GM21723 (cell line): ENCODE measurements at regions not wholly inside any gene's neighbourhood (a gene's known extent, or its start where the extent isn't known, plus 50 kb on each side); places are given as distances from the start of the nearest gene placed in this dataset.
A peak's percentile ranks its signal among the peaks of the same experiment; 100 is the strongest.

Source experiments
- ATAC-seq: cut with Tn5 transposase; IDR thresholded peaks from one replicate; pipeline ENCODE4 v1.9.1; 2021; ENCODE audit warnings: mild to moderate bottlenecking, moderate library complexity; ENCODE audit not compliant: unreplicated experiment

- ATAC-seq: no peak
Measured at GRCh38 chr10:109529258-109529657, 394.1 kb downstream of the XPNPEP1 start.

DNA sequence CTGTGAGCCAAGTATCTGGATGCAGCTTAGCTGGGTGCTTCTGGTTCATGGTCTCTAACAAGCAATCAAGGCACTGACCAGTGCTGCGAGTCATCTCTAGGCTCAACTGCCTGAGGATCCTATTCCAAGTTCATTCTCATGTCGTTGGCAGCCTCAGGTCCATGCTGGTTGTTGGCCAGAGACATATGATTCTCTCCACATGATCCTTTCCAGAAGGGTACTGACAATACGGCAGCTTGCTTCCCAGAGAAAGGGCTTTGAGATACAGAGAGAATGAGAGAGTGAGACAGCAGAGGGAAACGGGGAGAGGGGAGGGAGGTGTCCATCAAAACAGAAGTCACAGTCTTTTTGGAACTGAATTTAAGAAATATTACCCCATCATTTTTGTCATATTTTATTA, 405.6 kb downstream of the XPNPEP1 start:
- ATAC-seq: no peak

- ATAC-seq: no peak
Measured at GRCh38 chr10:109504401-109504800, 418.9 kb downstream of the XPNPEP1 start.

DNA sequence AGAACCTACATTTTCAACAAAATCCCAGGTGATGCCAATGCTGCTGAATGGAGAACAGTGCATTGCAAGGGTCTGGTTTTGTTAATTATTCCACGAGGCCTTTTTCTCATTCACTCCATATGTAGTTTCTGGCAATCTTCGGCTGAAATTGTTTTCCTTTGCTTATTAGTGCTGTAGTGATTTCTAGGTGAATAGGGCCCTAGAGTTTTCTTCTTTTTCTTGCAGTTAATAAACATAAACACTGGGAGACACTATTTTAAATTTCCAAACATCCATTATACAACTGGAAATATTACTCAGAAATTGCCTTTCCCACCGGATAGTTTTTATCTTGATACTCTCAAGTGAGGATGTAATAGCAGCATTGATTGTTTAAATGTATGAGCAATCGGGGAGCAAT, 435.6 kb downstream of the XPNPEP1 start:
- ATAC-seq: no peak

DNA sequence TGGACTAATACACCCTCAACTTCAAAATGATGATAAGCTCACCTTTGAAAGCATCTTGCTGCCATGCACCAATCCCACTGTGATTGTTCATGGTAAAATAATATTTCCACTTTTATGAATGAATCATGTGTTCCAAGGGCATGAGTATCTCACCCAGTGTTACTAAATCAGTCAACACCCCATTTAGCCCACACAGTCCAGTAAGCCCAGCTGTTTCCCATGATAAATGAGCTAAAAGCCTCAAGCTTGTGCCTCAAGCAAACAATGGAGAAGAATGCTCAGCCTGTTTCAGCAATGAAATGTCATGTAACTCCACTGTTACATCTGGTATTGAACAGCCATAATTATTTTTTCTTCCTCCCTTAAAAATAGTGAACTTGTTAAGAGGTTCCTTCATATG, 442.5 kb downstream of the XPNPEP1 start:
- no peak for ATAC-seq

DNA sequence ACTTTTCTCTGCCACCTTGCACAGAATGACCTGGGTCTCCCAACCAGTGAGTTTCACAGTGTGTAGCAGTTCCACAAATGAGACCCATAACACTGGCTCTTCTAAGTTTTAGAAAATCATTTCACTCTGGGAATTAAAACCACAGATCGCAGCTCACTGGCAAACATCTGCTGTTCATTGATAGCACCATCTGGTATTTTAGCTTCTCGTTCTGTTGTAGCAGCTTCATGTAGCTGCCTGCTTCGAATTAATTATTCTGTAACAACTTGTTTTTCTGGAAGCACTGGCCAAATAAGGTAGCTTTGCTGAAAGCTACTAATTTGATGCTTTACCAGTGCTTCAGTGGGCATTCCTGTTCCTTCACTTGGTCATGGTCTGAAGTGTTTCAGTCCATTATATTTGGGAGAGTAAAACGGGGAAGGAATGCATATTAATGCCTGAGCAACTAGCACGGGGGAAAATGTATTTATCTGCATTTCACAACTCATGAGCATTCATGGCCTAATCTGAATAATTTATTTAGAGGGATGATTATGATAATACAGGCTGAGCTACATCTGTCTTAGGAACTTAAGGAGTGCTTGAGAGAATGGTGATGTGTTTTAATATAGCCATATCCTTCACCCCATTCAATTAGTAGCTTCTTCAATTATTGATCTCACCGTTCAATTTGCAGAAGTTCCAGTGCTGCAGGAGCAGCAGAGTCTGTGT, 447.4 kb downstream of the XPNPEP1 start:
- no peak for ATAC-seq

DNA sequence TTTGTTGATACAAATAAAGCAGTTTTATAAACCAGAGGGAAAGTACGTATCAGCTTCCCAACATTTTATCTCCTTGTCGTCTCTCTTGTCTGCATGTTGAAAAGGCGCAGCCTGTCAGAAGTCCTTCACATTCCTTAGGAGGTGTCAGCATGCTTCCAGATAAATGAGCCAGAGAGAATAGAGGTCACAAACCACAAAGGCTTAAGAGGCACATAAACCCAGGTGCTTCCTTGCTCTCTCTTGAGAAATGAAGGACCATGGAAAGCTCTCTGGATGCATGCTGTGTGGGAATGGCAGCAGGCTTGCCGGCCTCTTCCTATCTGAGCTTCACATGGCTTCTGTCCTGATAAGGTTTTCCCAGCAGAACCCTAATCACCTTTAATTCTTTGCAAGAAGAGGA, 448.5 kb downstream of the XPNPEP1 start:
- no peak for ATAC-seq

DNA sequence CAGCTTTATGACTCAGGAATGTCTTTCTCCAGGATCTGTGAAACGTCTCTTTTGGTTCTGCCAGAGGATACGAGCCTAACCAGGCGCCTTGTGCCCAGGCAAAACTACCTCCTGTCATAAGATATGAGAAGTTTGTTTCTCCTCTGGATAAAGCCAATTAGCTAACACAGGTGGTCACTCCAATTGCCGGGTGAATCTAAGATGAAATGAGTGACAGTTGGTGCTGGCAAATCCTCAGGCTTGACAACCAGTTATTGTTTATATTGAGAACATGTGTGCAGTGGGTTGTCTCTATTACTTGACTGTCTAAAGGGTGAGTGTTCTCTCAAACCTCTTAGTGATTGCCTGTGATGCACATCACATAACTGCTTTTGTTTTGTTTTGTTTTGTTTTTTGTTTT, 449.1 kb downstream of the XPNPEP1 start:
- ATAC-seq: no peak

- no peak for ATAC-seq
Measured at GRCh38 chr10:109467551-109467950, 455.8 kb downstream of the XPNPEP1 start.

DNA sequence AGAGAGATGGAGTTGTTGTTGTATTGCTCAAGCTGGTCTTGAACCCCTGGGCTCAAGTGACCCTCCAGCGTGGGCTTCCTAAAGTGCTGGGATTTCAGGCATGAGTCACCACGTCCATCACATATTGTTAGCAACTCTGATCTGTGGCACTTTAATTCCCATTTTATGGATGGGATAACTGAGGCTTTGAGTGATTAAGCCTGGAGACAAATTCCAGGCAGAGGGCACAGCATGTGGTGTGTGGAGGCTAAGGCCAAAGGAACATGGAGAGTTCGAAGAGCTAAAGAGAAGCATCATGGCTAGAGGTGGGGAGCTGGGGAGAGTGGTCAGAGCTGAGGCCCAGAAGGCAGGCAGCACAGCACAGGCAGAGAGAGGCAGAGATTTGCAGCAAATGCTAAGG, 458.4 kb downstream of the XPNPEP1 start:
- no peak for ATAC-seq

DNA sequence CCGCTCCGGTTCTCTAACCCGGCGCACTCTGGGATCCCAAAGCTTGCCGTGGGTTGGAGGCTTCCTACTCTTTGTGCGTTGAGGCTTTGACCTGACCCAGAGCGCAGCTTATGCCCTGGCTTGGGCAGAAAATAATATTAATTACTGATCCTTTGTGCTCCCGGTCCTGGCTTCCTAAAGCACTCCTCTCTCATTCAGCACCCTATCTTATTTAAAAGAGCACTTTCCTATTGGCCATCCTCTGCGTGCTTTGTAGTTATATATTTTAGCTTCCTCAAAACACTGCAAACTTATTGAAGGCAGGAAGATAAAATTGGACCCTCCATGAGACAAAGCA, 466.0 kb downstream of the XPNPEP1 start:
- no peak for ATAC-seq

DNA sequence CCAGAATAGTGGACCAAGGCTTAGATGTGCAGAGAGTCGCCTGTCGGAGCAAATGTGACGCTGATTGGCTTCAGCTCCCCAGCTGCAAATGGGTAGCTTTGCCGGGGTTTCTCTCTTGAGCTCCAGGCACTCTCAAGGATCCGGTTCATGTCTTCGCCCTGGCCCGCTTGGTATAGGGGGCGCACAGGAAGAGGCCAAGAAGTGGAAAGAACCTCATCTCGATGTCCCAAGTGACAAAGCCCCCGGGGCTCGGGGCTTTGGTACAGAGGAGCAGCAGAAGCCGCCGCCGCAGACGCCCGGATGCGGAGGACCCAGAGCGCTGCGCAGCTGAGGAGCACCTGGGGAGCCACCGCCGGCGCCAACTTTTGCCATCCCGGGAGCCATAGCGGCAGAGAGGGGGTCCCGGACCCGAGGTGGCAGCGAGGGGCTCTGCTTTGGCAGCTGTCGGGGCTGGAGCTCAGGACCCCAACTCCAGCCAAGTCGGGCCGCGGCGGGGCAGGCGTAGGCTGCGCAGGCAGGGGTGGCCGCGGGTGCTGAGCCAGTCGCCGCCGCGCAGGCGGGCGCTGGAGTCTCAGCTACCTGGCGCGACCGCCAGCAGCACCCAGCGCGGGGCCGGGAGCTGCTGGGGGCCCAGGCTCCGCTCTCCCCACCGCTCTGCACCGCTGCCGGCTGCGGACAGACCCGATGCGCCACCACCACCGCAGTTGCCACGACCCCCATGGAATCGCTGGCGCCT, 466.6 kb downstream of the XPNPEP1 start:
- ATAC-seq: no peak

DNA sequence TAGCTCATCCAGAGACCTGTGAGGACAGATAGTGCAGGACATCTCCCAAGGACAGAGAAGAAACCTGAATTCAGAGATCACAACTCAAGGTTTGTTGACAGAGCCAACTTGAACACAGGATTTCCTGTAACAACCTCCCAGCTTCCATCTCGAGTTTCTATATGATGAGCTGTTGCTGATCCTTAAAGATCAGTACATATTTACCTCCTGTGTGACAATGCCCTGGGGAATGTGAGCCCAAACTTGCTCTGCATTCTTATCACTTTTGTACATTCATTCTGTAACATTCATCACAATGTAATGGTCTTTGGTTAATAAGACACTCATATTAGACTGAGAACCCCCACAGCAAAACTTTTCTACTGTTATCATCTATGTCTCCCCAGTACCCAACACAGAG, 468.6 kb downstream of the XPNPEP1 start:
- no peak for ATAC-seq

GRCh38 chr10:109451879-109452278, 471.4 kb downstream of the XPNPEP1 start:
- ATAC-seq: no peak

- no peak for ATAC-seq
Measured at GRCh38 chr10:109450702-109451101, 472.6 kb downstream of the XPNPEP1 start.

GRCh38 chr10:109433434-109433833, 489.9 kb downstream of the XPNPEP1 start:
- ATAC-seq: no peak

- no peak for ATAC-seq
Measured at GRCh38 chr10:109432281-109432680, 491.0 kb downstream of the XPNPEP1 start.

DNA sequence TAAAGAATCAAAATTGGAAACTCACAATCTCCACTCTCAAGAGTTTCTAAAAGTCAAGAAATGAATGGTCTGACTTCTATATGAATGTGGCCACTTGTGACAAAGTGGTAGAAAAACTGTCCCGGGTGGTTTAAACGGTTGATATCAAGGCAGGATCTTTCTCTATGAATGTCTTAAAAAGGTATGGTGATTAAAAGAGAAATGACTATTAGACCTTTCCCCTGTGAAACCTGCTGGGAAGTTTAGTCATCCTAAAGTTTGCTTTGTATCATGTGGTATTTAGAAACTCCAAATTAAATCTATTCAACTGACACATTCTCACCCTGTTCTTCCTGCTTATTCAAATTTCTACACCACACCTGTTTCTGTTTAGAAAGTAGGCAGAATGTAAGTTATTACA, 492.5 kb downstream of the XPNPEP1 start:
- peak; percentile 22 for ATAC-seq

GRCh38 chr10:109430043-109430760, 493.1 kb downstream of the XPNPEP1 start:
- peak; percentile 43 for ATAC-seq

- ATAC-seq: no peak
Measured at GRCh38 chr10:109428775-109429491, 494.4 kb downstream of the XPNPEP1 start.

- ATAC-seq: no peak
Measured at GRCh38 chr10:109427411-109427810, 495.9 kb downstream of the XPNPEP1 start.
